HCEC 1CT (cell line): ENCODE measurements at regions not wholly inside any gene's neighbourhood (a gene's known extent, or its start where the extent isn't known, plus 50 kb on each side); places are given as distances from the start of the nearest gene placed in this dataset.
"Not testable (repeated sequence)": the region's sequence is repeated elsewhere in the genome, so short reads cannot be mapped to it uniquely, and the experiment has no call there.

Source experiments
- DNase-seq: peaks from one replicate; pipeline ENCODE4 v3.0.0-alpha.2; 2017

DNA sequence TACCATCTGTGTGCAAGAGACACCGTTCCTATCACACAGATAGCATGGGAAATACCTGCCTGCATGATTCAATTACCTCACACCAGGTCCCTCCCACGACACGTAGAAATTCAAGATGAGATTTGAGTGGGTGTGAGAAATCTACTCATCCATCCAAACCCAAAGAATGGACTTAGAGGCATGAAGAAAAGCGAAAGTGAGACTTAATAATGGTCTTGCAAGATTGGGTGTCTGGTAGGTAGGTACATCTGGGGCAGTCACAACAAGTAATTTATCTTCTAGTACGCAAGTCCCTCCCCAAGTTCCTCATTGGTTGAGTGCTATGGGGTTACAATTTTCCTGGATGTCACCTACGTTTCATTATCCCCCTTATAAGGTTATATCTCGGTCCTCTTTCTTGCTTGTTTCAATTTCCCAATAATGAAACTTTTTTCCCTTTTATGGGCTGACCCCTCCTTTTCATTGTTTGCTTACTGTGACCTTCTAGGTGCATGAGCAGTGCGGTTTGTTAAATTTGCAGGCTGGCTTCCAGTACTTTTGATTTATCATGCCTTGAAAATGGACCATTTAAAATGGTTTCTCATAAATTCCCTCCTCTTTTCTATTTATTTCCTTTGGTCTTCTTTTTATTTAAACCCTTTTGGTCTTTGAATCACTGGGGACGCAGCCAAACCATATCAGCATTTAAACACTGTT, 63.1 kb upstream of the ZNF658 start:
- not testable (repeated sequence) for DNase-seq
